GDM1 (cell line): ENCODE measurements at regions not wholly inside any gene's neighbourhood (a gene's known extent, or its start where the extent isn't known, plus 50 kb on each side); places are given as distances from the start of the nearest gene placed in this dataset.

ENCODE experiments used
- DNase-seq: peaks from one replicate; lab custom pipeline; 2025; lab: John Stamatoyannopoulos, UW

GRCh38 chr13:99911965-99912566 lies 59.5 kb downstream of the ZIC5 start:
- DNase-seq = no peak

GRCh38 chr13:99911069-99911964 lies 60.2 kb downstream of the ZIC5 start:
- DNase-seq = no peak

GRCh38 chr13:99909836-99910619 lies 61.5 kb downstream of the ZIC5 start:
- no peak for DNase-seq

DNA sequence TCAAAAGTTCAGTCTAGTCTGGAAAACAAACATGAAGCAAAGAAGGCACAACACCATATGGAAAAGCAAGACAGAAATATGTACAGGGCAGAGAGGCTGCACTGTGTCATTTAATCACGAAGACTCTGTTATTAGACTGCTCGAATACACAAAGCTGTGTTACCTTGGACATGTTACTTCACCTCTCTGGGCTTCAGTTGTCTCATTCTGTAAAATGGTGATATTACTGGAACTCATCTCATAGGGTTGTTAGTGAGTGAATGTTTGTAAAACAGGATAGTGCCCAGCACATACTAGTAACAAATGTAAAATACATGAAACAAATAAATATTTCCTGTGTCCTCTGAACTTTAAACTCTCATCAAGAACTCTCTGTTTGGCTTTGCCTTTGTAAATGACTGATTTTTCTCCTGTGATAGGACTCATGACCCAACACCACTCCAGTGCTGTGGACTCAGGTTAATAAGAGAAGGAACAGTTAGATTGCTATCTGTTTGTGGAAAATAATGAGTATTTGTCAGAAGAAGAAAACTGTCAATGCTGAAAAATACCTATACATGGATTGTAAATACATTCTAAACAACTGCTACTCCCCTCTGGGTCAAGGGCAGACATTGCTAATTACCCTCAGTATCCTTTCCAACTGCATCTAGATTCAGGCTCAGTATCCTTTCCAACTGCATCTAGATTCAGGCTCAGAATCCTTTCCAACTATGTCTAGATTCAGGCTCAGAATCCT lies 62.3 kb downstream of the ZIC5 start:
- DNase-seq = no peak

- DNase-seq = no peak
These were observed 63.3 kb downstream of the ZIC5 start for GRCh38 chr13:99908140-99908803.

DNA sequence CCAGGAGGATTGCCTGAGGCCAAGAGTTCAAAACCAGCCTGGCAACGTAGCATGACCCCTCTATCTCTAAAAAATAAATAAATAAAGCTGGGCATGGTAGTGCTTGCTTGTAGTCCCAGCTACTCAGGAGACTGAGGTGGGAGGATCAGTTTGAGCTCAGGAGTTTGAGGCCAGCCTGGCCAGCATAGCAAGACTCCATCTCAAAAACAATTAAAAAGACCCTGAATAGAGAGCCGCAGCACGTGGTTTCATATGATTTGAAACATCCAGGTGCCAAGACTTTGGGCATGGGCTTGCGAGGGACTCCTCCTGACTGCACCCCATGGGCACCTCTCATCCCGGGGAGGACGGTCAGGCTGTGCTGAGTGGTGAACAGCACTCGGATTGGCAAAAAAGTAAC lies 63.9 kb downstream of the ZIC5 start:
- DNase-seq = no peak

- DNase-seq = no peak
These were observed 64.5 kb downstream of the ZIC5 start for GRCh38 chr13:99907038-99907437.

GRCh38 chr13:99905814-99906213 lies 65.8 kb downstream of the ZIC5 start:
- DNase-seq = no peak

DNA sequence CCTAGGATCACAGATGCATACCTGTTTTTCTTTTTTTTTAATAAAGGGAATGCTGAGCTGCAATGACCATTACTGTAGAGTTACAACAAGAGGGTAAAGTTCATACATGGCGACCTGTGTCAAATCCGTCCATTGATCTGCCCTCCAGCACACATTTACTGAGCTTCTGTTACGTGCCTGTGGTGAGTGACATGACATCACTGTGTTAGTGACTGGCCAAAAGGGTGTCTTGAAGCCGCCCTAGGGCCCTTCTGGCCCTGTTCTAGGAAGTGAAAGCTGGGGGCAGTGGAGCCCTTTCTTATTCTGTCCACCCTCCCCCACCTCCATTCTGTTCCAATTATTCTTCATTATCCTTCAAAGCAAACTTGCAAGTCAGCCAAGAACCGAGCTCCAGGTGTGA lies 66.3 kb downstream of the ZIC5 start:
- DNase-seq = no peak

DNA sequence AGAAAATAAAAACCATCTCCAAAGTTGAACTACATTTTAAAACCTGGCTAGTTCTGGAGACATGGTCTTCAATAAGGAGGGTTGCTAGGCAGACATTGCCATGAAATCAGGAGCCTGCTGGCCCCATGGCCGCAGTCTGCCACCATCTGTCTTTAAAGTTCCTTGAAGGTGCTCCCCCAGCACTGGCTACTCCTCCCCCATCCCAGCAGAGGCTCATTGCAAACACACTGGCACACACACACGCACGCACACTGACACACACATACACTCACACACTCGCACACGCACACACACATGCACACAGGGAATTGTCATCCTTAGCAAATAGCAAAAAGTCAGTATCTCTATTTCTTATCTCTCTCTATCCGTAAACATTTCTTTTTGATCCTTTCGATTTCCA lies 68.4 kb downstream of the ZIC5 start:
- no peak for DNase-seq

- no peak for DNase-seq
These were observed 68.9 kb downstream of the ZIC5 start for GRCh38 chr13:99902657-99903056.

- DNase-seq = no peak
These were observed 70.6 kb downstream of the ZIC5 start for GRCh38 chr13:99900960-99901359.

- DNase-seq = no peak
These were observed 73.1 kb downstream of the ZIC5 start for GRCh38 chr13:99898421-99898820.

DNA sequence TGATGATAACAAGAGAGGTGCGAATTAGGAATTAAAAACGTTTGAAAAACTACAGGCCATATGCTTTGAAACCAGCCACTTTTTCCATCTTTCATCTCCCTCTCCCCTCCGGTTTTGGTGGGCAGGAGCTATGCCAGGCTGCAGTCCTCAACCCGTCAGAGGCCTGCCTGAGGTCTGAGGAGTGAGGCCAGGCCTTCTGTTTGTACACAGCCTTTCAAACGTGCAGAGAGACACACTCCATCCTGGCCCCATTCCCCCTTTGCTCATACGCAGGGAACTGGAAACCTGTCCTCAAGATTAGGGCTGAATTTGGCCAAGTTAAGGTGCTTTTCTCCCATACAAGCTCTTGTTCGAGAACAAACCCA lies 74.5 kb downstream of the ZIC5 start:
- no peak for DNase-seq

- no peak for DNase-seq
These were observed 75.0 kb downstream of the ZIC5 start for GRCh38 chr13:99896369-99897075.

GRCh38 chr13:99895444-99896368 lies 75.9 kb downstream of the ZIC5 start:
- no peak for DNase-seq

- DNase-seq = no peak
These were observed 76.6 kb downstream of the ZIC5 start for GRCh38 chr13:99894840-99895443.

DNA sequence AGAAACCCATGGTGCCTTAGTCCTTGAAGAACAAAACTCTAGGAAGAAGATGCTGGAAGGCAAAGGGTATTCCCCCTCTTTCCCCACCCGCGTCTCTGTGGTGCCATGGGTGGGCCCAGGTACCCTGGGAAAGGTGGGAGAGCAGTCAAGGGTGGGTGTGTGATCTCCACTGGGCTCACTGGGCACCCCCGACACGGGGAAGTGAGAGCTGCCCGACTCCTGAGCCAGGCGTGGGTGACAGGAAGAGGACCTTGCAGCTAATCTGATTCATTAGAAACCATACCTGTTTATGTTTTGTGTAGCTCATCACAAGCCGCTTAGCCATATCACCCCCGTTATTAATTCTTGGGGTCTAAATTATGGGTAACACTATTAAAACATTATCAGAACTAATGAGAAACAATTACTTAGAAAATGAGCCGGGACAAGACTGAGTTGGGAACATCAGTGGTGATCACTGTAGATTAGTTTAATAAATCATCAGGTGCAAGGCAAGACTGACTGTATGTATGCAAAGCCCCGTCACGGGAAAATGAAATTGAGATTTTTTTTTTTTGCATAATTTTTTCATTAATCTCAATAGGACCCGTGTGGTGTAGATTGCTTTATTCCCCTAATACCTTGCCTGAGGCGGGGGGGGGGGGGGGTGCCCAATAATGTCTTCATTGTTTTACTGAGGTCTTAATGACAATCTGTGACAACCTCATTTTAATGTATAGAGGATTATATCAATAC lies 77.3 kb downstream of the ZIC5 start:
- no peak for DNase-seq

DNA sequence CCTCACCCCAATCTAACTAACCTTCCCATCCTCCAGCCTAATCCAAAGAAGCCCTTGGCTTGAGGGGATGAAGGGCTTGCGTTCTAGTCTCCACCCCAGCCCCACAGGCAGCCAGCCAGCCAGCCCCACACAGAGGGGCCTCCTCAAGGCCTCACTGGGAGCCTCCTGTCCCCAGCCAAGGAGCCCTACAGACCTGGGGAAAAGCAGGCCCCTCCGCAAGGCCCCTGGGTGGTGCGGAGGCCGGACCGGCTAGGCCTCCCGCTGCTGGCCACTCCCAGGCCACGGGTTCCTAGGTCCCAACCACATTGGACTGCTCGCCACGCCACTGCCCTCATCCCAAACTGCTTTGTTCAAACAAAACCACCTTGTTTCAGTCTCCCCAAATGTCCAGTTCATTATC lies 78.0 kb downstream of the ZIC5 start:
- no peak for DNase-seq
